Stimulated activated CD4-positive, alpha-beta T cell treated with anti-CD3 and anti-CD28 coated beads, TNF-alpha, amount 100 ng/mL, for 4 hours (primary cell): ENCODE measurements at regions not wholly inside any gene's neighbourhood (a gene's known extent, or its start where the extent isn't known, plus 50 kb on each side); places are given as distances from the start of the nearest gene placed in this dataset.
"Not testable (repeated sequence)": the region's sequence is repeated elsewhere in the genome, so short reads cannot be mapped to it uniquely, and the experiment has no call there.

Experiments
- DNase-seq, 3 experiments: peaks; one replicate each; pipeline ENCODE4 v3.0.0-alpha.2; 2020; ENCODE audit warnings: low read depth in 3 of 3

GRCh38 chr4:23097251-23097650 is 404.5 kb downstream of the GBA3 start:
- DNase-seq = no peak

GRCh38 chr4:23091711-23092110 is 399.0 kb downstream of the GBA3 start:
- DNase-seq = no peak

- no peak for DNase-seq
Measured at GRCh38 chr4:23085249-23085568, 392.5 kb downstream of the GBA3 start.

- DNase-seq = no peak
Measured at GRCh38 chr4:23084559-23085248, 392.0 kb downstream of the GBA3 start.

- DNase-seq = no peak
Measured at GRCh38 chr4:23083391-23083790, 390.7 kb downstream of the GBA3 start.

GRCh38 chr4:23080171-23080570 is 387.4 kb downstream of the GBA3 start:
- DNase-seq = not testable (repeated sequence)

- DNase-seq = no peak
Measured at GRCh38 chr4:23070848-23071570, 378.3 kb downstream of the GBA3 start.

GRCh38 chr4:23068756-23069155 is 376.0 kb downstream of the GBA3 start:
- DNase-seq = no peak

GRCh38 chr4:23068287-23068686 is 375.6 kb downstream of the GBA3 start:
- no peak for DNase-seq

GRCh38 chr4:23062188-23062587 is 369.5 kb downstream of the GBA3 start:
- no peak for DNase-seq

- DNase-seq = no peak
Measured at GRCh38 chr4:23061431-23061830, 368.7 kb downstream of the GBA3 start.

GRCh38 chr4:23060776-23061175 is 368.0 kb downstream of the GBA3 start:
- no peak for DNase-seq

- no peak for DNase-seq
Measured at GRCh38 chr4:23058165-23058776, 365.5 kb downstream of the GBA3 start.

GRCh38 chr4:23041501-23041900 is 348.8 kb downstream of the GBA3 start:
- no peak for DNase-seq

GRCh38 chr4:23040539-23040938 is 347.8 kb downstream of the GBA3 start:
- no peak for DNase-seq

- DNase-seq = no peak
Measured at GRCh38 chr4:23039818-23040217, 347.1 kb downstream of the GBA3 start.

GRCh38 chr4:23038626-23039491 is 346.1 kb downstream of the GBA3 start:
- DNase-seq = no peak

GRCh38 chr4:23036921-23037495 is 344.3 kb downstream of the GBA3 start:
- DNase-seq = no peak

- DNase-seq = no peak
Measured at GRCh38 chr4:23036503-23036902, 343.8 kb downstream of the GBA3 start.

- DNase-seq = no peak
Measured at GRCh38 chr4:23035521-23036056, 342.9 kb downstream of the GBA3 start.

- DNase-seq = no peak
Measured at GRCh38 chr4:23034731-23035130, 342.0 kb downstream of the GBA3 start.

GRCh38 chr4:23033796-23034195 is 341.1 kb downstream of the GBA3 start:
- DNase-seq = no peak
